IgD-negative memory B cell (primary cell): ENCODE measurements at regions not wholly inside any gene's neighbourhood (a gene's known extent, or its start where the extent isn't known, plus 50 kb on each side); places are given as distances from the start of the nearest gene placed in this dataset.
A peak's percentile ranks its signal among the peaks of the same experiment; 100 is the strongest.
"Not testable (repeated sequence)": the region's sequence is repeated elsewhere in the genome, so short reads cannot be mapped to it uniquely, and the experiment has no call there.

Experiments
- H3K27ac Mint-ChIP-seq, 3 donors: one replicate each; pipeline ENCODE4 v1.8.0; 2020 to 2022; ENCODE audit warnings: mild to moderate bottlenecking in 3 of 3, mixed read lengths in 3 of 3, moderate library complexity in 1 of 3
- H3K27me3 Mint-ChIP-seq: one replicate; pipeline ENCODE4 v1.8.0; 2021; ENCODE audit warnings: mixed read lengths
- H3K36me3 Mint-ChIP-seq: one replicate; pipeline ENCODE4 v1.8.0; 2020; ENCODE audit warnings: mild to moderate bottlenecking, mixed read lengths
- H3K4me1 Mint-ChIP-seq, 3 donors: one replicate each; pipeline ENCODE4 v1.8.0; 2020 to 2022; ENCODE audit warnings: mixed read lengths in 3 of 3, mild to moderate bottlenecking in 1 of 3
- H3K4me3 Mint-ChIP-seq, 4 donors: one replicate each; pipeline ENCODE4 v1.8.0; 2020 to 2022; ENCODE audit warnings: mild to moderate bottlenecking in 4 of 4, mixed read lengths in 4 of 4, moderate library complexity in 3 of 4
- H3K9me3 Mint-ChIP-seq, 3 donors: one replicate each; pipeline ENCODE4 v1.8.0; 2020 to 2021; ENCODE audit warnings: mixed read lengths in 3 of 3, mild to moderate bottlenecking in 1 of 3

- H3K27me3 Mint-ChIP-seq, H3K4me3 Mint-ChIP-seq, H3K9me3 Mint-ChIP-seq, H3K36me3 Mint-ChIP-seq, H3K27ac Mint-ChIP-seq, H3K4me1 Mint-ChIP-seq: not testable (repeated sequence)
Measured at GRCh38 chr2:194834371-194834770, 822.7 kb upstream of the SLC39A10 start.

- Mint-ChIP-seq H3K36me3 (no peaks in the 10 kb centered on the region), H3K4me3 (no peak overlapping the region), H3K4me1 (no peaks in the 10 kb centered on the region), H3K27ac (no peak overlapping the region), H3K9me3 (no peaks in the 10 kb centered on the region), H3K27me3 (no peaks in the 10 kb centered on the region)
Measured at GRCh38 chr2:194826241-194826640, 830.8 kb upstream of the SLC39A10 start.

GRCh38 chr2:194824450-194824849 is 832.6 kb upstream of the SLC39A10 start:
- Mint-ChIP-seq H3K27ac (no peak overlapping the region), H3K4me3 (no peak overlapping the region), H3K36me3 (no peaks in the 10 kb centered on the region), H3K4me1 (no peaks in the 10 kb centered on the region), H3K27me3 (no peaks in the 10 kb centered on the region), H3K9me3 (no peaks in the 10 kb centered on the region)

GRCh38 chr2:194822657-194823056 is 834.4 kb upstream of the SLC39A10 start:
- no peaks in the 10 kb centered on the region for H3K27me3 Mint-ChIP-seq
- no peak overlapping the region for H3K27ac Mint-ChIP-seq
- no peaks in the 10 kb centered on the region for H3K36me3 Mint-ChIP-seq
- H3K4me1 Mint-ChIP-seq: no peaks in the 10 kb centered on the region
- H3K9me3 Mint-ChIP-seq: no peaks in the 10 kb centered on the region
- H3K4me3 Mint-ChIP-seq: no peak overlapping the region

DNA sequence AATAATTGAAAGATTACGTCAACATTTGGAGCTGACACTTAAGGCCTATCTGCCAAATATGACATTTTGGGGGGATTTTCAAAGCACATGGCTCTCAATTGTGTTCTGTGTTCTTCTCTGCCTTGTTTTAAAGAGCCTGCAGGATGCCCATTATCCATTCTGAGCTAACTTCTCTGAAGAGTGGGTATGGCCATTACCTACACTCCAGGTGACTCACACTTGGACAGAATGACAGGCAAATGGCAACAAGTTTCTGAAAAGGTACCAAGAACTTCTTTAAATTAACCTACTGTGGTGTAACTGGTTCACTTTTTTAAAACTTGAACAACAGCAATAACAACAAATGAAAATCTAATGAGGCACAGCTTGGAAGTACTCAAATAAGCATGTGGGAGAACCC is 834.9 kb upstream of the SLC39A10 start:
- Mint-ChIP-seq H3K9me3 (no peaks in the 10 kb centered on the region), H3K4me3 (no peak overlapping the region), H3K27ac (no peak overlapping the region), H3K27me3 (no peaks in the 10 kb centered on the region), H3K36me3 (no peaks in the 10 kb centered on the region), H3K4me1 (no peaks in the 10 kb centered on the region)

DNA sequence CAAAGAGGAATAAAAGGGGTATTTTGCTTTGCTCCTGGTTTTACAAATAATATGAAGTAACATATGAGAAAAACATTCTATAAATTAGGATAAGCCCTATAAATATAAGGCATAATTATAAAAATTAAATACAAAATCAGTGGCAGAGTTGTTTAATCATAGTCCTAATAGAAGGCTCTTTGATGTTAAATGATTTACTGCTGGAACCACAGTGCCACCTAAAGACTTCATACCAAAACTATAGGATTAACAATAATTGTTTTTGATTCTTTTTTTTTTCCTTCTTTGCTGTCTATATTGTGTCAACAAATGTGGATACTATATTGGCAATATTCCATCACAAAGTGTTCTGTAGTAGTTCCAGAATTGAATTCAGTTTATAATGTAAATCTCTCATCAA is 837.7 kb upstream of the SLC39A10 start:
- Mint-ChIP-seq H3K36me3 (no peaks in the 10 kb centered on the region), H3K4me3 (no peak overlapping the region), H3K4me1 (no peaks in the 10 kb centered on the region), H3K27ac (no peak overlapping the region), H3K27me3 (no peaks in the 10 kb centered on the region), H3K9me3 (no peaks in the 10 kb centered on the region)

- Mint-ChIP-seq H3K9me3 (no peaks in the 10 kb centered on the region), H3K27ac (no peak overlapping the region), H3K4me3 (no peak overlapping the region), H3K4me1 (no peaks in the 10 kb centered on the region), H3K36me3 (no peaks in the 10 kb centered on the region), H3K27me3 (no peaks in the 10 kb centered on the region)
Measured at GRCh38 chr2:194815475-194815874, 841.6 kb upstream of the SLC39A10 start.

- peaks cover 0 to 5% (median 3%) of the 10 kb centered on the region in 3 donors for H3K9me3 Mint-ChIP-seq
- no peaks in the 10 kb centered on the region for H3K4me1 Mint-ChIP-seq
- H3K27me3 Mint-ChIP-seq: no peaks in the 10 kb centered on the region
- H3K4me3 Mint-ChIP-seq: no peak overlapping the region
- no peaks in the 10 kb centered on the region for H3K36me3 Mint-ChIP-seq
- no peak overlapping the region for H3K27ac Mint-ChIP-seq
Measured at GRCh38 chr2:194802589-194802988, 854.4 kb upstream of the SLC39A10 start.

DNA sequence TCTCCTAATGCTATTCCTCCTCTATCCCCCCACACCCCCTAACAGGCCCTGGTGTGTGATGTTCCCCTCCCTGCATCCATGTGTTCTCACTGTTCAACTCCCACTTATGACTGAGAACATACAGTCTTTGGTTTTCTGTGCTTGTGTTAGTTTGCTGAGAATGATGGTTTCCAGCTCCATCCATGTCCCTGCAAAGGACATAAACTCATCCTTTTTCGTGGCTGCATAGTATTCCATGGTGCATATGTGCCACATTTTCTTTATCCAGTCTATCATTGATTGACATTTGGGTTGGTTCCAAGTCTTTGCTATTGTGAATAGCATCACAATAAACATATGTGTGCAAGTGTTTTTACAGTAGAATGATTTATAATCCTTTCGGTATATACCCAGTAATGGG is 870.0 kb upstream of the SLC39A10 start:
- H3K27ac Mint-ChIP-seq, H3K9me3 Mint-ChIP-seq, H3K27me3 Mint-ChIP-seq, H3K4me1 Mint-ChIP-seq, H3K36me3 Mint-ChIP-seq, H3K4me3 Mint-ChIP-seq: not testable (repeated sequence)

- H3K36me3 Mint-ChIP-seq, H3K27me3 Mint-ChIP-seq, H3K4me1 Mint-ChIP-seq, H3K27ac Mint-ChIP-seq, H3K9me3 Mint-ChIP-seq, H3K4me3 Mint-ChIP-seq: not testable (repeated sequence)
Measured at GRCh38 chr2:194771394-194771793, 885.6 kb upstream of the SLC39A10 start.

DNA sequence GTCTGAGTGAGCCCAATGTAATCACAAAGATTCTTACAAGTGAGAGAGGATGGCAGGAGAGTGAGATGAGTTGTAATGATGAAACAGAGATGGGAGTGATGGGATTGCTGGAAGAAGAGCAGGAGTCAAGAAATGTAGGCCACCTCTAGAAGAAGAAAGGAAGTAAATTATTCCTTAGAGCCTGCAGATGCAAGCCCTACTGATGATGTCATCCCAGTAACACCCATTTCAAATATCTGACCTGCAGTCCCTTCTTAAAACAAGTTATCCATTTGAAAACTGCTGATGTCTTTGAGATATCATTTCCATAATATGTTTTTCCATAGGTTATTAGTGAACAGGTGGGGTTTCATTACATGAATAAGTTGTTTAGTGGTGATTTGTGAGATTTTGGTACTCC is 888.0 kb upstream of the SLC39A10 start:
- Mint-ChIP-seq H3K4me1 (no peaks in the 10 kb centered on the region), H3K4me3 (no peak overlapping the region), H3K9me3 (peaks cover 1 to 8% (median 5%) of the 10 kb centered on the region in 3 donors), H3K27ac (no peak overlapping the region), H3K27me3 (no peaks in the 10 kb centered on the region), H3K36me3 (no peaks in the 10 kb centered on the region)

GRCh38 chr2:194765723-194766122 is 891.3 kb upstream of the SLC39A10 start:
- Mint-ChIP-seq H3K36me3 (no peaks in the 10 kb centered on the region), H3K27ac (no peak overlapping the region), H3K27me3 (no peaks in the 10 kb centered on the region), H3K9me3 (peaks cover 0 to 4% (median 1%) of the 10 kb centered on the region in 3 donors), H3K4me1 (no peaks in the 10 kb centered on the region), H3K4me3 (peak overlapping the region in 1 of 4 donors; percentile 14)

DNA sequence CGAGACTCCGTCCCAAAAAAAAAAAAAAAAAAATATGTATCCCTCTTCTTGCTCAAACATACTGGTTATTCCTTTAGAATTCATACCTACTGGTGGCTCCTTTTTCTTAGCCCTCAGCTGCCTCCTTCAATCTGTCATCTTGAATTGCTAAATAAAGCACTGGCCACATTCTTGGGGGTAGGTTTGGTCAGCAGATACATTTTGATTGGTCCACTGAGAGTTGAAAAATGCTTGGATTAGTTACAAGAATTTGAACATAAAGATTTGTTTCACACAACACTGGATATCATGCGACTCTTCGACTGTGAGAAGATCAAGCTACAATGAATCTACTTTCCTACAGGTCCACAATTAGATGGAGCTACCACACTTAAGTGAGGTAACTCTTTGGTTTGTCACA is 906.1 kb upstream of the SLC39A10 start:
- H3K36me3 Mint-ChIP-seq: no peaks in the 10 kb centered on the region
- no peaks in the 10 kb centered on the region for H3K9me3 Mint-ChIP-seq
- no peak overlapping the region for H3K4me3 Mint-ChIP-seq
- no peak overlapping the region for H3K27ac Mint-ChIP-seq
- H3K4me1 Mint-ChIP-seq: no peaks in the 10 kb centered on the region
- no peaks in the 10 kb centered on the region for H3K27me3 Mint-ChIP-seq

GRCh38 chr2:194745557-194746146 is 911.4 kb upstream of the SLC39A10 start:
- Mint-ChIP-seq H3K36me3 (no peaks in the 10 kb centered on the region), H3K9me3 (no peaks in the 10 kb centered on the region), H3K27ac (no peak overlapping the region), H3K4me1 (no peaks in the 10 kb centered on the region), H3K4me3 (no peak overlapping the region), H3K27me3 (no peaks in the 10 kb centered on the region)

- H3K27me3 Mint-ChIP-seq: no peaks in the 10 kb centered on the region
- peaks cover 0 to 3% (median 0%) of the 10 kb centered on the region in 3 donors for H3K9me3 Mint-ChIP-seq
- H3K4me1 Mint-ChIP-seq: no peaks in the 10 kb centered on the region
- no peaks in the 10 kb centered on the region for H3K36me3 Mint-ChIP-seq
- no peak overlapping the region for H3K4me3 Mint-ChIP-seq
- H3K27ac Mint-ChIP-seq: no peak overlapping the region
Measured at GRCh38 chr2:194742706-194743105, 914.3 kb upstream of the SLC39A10 start.

DNA sequence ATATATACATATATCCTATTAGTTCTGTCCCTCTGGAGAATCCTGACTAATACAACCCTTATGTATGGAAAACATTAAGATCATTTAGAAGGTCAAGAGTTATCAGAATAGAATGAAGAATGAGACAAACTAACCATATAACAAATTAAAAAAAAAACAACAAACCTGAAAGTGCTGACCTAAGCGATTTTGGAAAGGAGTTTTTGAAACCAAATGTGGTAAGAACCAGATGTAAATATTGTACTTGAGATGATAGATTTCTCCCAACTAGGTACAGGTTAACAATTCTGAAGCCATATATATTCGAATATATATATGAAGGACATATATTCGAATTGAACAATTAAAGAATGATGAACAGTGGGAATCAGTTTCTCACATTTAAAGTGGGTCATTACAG is 917.8 kb upstream of the SLC39A10 start:
- H3K9me3 Mint-ChIP-seq: peaks cover 0 to 3% (median 0%) of the 10 kb centered on the region in 3 donors
- no peak overlapping the region for H3K4me3 Mint-ChIP-seq
- H3K4me1 Mint-ChIP-seq: no peaks in the 10 kb centered on the region
- no peaks in the 10 kb centered on the region for H3K27me3 Mint-ChIP-seq
- H3K36me3 Mint-ChIP-seq: peaks cover 1% of the 10 kb centered on the region
- no peak overlapping the region for H3K27ac Mint-ChIP-seq
